ENCODE measurements at regions not wholly inside any gene's neighbourhood (a gene's known extent, or its start where the extent isn't known, plus 50 kb on each side); places are given as distances from the start of the nearest gene placed in this dataset.

DNA sequence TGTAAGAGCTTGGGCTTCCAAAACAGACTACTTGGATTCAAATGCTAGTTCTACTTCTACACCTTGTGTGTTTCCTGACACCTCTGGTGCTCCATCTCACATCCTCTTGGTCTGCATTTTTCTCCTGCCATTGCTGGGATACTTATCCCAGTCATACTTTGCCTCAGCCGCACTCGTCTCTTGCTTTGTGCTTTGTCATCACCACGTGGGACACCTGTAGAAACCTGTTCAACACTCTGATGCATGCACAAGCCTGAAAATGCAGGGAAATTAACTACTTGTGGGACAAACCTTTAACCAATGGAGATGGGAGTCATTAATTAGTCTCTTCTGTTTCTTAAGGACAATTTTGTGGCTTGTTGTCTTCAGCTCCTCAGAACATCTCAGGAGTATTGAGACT, 94.2 kb upstream of the PHYHIPL start:
- no peaks in the 10 kb centered on the region for H4K20me1 ChIP-seq (replicated peaks; ENCODE audit: control insufficient read depth, extremely low read depth, insufficient read depth, low read length)
- CTCF ChIA-PET = no interaction called here
- dilution Hi-C loops (cut with MboI; ENCODE audit: extremely low pct_ligation_motif_present, low sequenced_read_pairs) = no loop called here
- H3K4me3 ChIP-seq (replicated peaks in 1 of 3; ENCODE audit: insufficient read depth in 1 of 3, low read depth in 1 of 3, low read length in 3 of 3) = no peak overlapping the region
- H3K36me3 ChIP-seq (ENCODE audit: control insufficient read depth in 2 of 2, extremely low read depth in 1 of 2, insufficient read depth in 2 of 2, low read length in 2 of 2) = no peaks in the 10 kb centered on the region
- no TSS peak for BruUV-seq (replicated peaks)
- H3K9me3 ChIP-seq (replicated peaks; ENCODE audit: control insufficient read depth, insufficient read depth, low read length) = no peaks in the 10 kb centered on the region
- DNase-seq (ENCODE audit: low read depth, low spot score) (no peak), FAIRE-seq (no peak)
- TF ChIP-seq, protein P1, sequence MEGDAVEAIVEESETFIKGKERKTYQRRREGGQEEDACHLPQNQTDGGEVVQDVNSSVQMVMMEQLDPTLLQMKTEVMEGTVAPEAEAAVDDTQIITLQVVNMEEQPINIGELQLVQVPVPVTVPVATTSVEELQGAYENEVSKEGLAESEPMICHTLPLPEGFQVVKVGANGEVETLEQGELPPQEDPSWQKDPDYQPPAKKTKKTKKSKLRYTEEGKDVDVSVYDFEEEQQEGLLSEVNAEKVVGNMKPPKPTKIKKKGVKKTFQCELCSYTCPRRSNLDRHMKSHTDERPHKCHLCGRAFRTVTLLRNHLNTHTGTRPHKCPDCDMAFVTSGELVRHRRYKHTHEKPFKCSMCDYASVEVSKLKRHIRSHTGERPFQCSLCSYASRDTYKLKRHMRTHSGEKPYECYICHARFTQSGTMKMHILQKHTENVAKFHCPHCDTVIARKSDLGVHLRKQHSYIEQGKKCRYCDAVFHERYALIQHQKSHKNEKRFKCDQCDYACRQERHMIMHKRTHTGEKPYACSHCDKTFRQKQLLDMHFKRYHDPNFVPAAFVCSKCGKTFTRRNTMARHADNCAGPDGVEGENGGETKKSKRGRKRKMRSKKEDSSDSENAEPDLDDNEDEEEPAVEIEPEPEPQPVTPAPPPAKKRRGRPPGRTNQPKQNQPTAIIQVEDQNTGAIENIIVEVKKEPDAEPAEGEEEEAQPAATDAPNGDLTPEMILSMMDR (IDR thresholded peaks at IDR 0.05; ENCODE audit: extremely low read depth in 1 of 2, insufficient read depth in 1 of 2, low read depth in 1 of 2, low read length in 2 of 2) = no peak
- TF ChIP-seq JUN (IDR thresholded peaks at IDR 0.05; ENCODE audit: borderline replicate concordance, insufficient read depth, insufficient read length, low read depth) (no peak), GATA2 (IDR thresholded peaks at IDR 0.05; ENCODE audit: insufficient read depth, insufficient read length, low read depth, low read length) (no peak)
- H3K9me1 ChIP-seq (replicated peaks; ENCODE audit: control insufficient read depth, extremely low read depth, insufficient read depth, low read length) = no peaks in the 10 kb centered on the region
- no peak overlapping the region for H2AFZ ChIP-seq (ENCODE audit: low read depth, low read length)
- no peak overlapping the region for H3K4me2 ChIP-seq (ENCODE audit: insufficient read depth, low read length)
- H3K79me2 ChIP-seq (ENCODE audit: control insufficient read depth, insufficient read depth, low read length) = no peaks in the 10 kb centered on the region
- no peak overlapping the region for H3K27ac ChIP-seq (ENCODE audit: insufficient read depth, low read depth, low read length)
- POLR2A ChIA-PET = no interaction called here
- H3K9ac ChIP-seq (replicated peaks; ENCODE audit: extremely low read depth, insufficient read depth, low read length) = no peak overlapping the region
- intact Hi-C loops (cut with micrococcal nuclease) = no loop called here
- peaks cover 6% of the 10 kb centered on the region for H3K4me1 ChIP-seq (ENCODE audit: control insufficient read depth, extremely low read depth, insufficient read depth, low read length)
- H3K27me3 ChIP-seq (ENCODE audit: control insufficient read depth in 2 of 2, insufficient read depth in 2 of 2, low read length in 2 of 2) = peaks cover 2 to 3% of the 10 kb centered on the region in 2 experiments

DNA sequence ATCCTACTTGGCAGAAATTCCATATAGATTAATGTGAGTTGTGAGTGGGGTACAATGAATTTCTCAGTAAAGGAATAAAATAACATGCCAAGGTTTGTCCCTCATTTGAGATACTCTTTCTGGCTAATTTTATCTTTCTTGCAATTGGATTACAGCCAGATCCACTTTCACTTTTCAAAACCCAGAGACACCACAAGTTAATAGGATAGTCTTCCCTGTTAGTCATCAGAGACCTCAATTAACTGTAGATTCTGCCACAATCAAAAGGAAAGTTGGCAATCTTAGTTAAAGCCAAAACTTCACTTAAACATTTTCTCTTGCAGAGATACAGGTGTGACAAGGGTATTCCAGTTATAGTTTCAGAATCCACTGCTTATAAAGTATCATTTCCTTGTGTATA, 91.4 kb upstream of the PHYHIPL start:
- Histone ChIP-seq H3K4me2 (ENCODE audit: insufficient read depth, low read length) (no peak overlapping the region), H3K36me3 (ENCODE audit: control insufficient read depth in 2 of 2, extremely low read depth in 1 of 2, insufficient read depth in 2 of 2, low read length in 2 of 2) (no peaks in the 10 kb centered on the region), H3K27me3 (ENCODE audit: control insufficient read depth in 2 of 2, insufficient read depth in 2 of 2, low read length in 2 of 2) (peaks cover 2 to 3% of the 10 kb centered on the region in 2 experiments), H3K4me1 (ENCODE audit: control insufficient read depth, extremely low read depth, insufficient read depth, low read length) (no peaks in the 10 kb centered on the region), H3K27ac (ENCODE audit: insufficient read depth, low read depth, low read length) (no peak overlapping the region), H4K20me1 (replicated peaks; ENCODE audit: control insufficient read depth, extremely low read depth, insufficient read depth, low read length) (no peaks in the 10 kb centered on the region), H2AFZ (ENCODE audit: low read depth, low read length) (no peak overlapping the region), H3K79me2 (ENCODE audit: control insufficient read depth, insufficient read depth, low read length) (no peaks in the 10 kb centered on the region), H3K9me3 (replicated peaks; ENCODE audit: control insufficient read depth, insufficient read depth, low read length) (no peaks in the 10 kb centered on the region), H3K9ac (replicated peaks; ENCODE audit: extremely low read depth, insufficient read depth, low read length) (no peak overlapping the region), H3K9me1 (replicated peaks; ENCODE audit: control insufficient read depth, extremely low read depth, insufficient read depth, low read length) (no peaks in the 10 kb centered on the region), H3K4me3 (replicated peaks in 1 of 3; ENCODE audit: insufficient read depth in 1 of 3, low read depth in 1 of 3, low read length in 3 of 3) (no peak overlapping the region)
- intact Hi-C loops (cut with micrococcal nuclease) = no loop called here
- CTCF ChIA-PET = no interaction called here
- POLR2A ChIA-PET = no interaction called here
- DNase-seq (ENCODE audit: low read depth, low spot score) = no peak
- dilution Hi-C loops (cut with MboI; ENCODE audit: extremely low pct_ligation_motif_present, low sequenced_read_pairs) = no loop called here
- no peak for FAIRE-seq
- no TSS peak for BruUV-seq (replicated peaks)
- TF ChIP-seq POLR2AphosphoS5 (IDR thresholded peaks at IDR 0.05; ENCODE audit: insufficient read depth, low read depth, low read length) (no peak), GATA2 (IDR thresholded peaks at IDR 0.05; ENCODE audit: insufficient read depth, insufficient read length, low read depth, low read length) (no peak), POLR2A (IDR thresholded peaks at IDR 0.05; ENCODE audit: low read depth, low read length) (no peak), JUN (IDR thresholded peaks at IDR 0.05; ENCODE audit: borderline replicate concordance, insufficient read depth, insufficient read length, low read depth) (no peak), FOS (IDR thresholded peaks at IDR 0.05; ENCODE audit: borderline replicate concordance, insufficient read depth, low read length) (no peak), EZH2 (IDR thresholded peaks at IDR 0.05; ENCODE audit: borderline replicate concordance, low read depth, low read length, severe bottlenecking) (no peak), MYC (IDR thresholded peaks at IDR 0.05; ENCODE audit: low read depth, low read length) (no peak)
- TF ChIP-seq, protein P1 (IDR thresholded peaks at IDR 0.05; ENCODE audit: extremely low read depth in 1 of 2, insufficient read depth in 1 of 2, low read depth in 1 of 2, low read length in 2 of 2) = no peak
- TF ChIP-seq, protein P2, sequence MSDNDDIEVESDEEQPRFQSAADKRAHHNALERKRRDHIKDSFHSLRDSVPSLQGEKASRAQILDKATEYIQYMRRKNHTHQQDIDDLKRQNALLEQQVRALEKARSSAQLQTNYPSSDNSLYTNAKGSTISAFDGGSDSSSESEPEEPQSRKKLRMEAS (IDR thresholded peaks at IDR 0.05; ENCODE audit: insufficient read depth, insufficient read length) = no peak

Data from endothelial cell of umbilical vein (primary cell).